Osteoblast (primary cell): ENCODE measurements at regions not wholly inside any gene's neighbourhood (a gene's known extent, or its start where the extent isn't known, plus 50 kb on each side); places are given as distances from the start of the nearest gene placed in this dataset.

Experiments
- DNase-seq: peaks from one replicate; pipeline ENCODE4 v3.0.0; 2011; ENCODE audit warnings: low spot score, mixed read lengths; ENCODE audit not compliant: insufficient read length; ENCODE audit errors: missing footprints
- H2AFZ ChIP-seq: 2 replicates; pipeline ENCODE4 v1.6.0; 2011; ENCODE audit warnings: mild to moderate bottlenecking, low read length
- H3K27ac ChIP-seq: 2 replicates; pipeline ENCODE4 v1.5.1; 2011; ENCODE audit warnings: mild to moderate bottlenecking, low read depth, low read length, moderate library complexity
- H3K27me3 ChIP-seq: 2 replicates; pipeline ENCODE4 v1.6.0; 2012; ENCODE audit warnings: mild to moderate bottlenecking, control low read depth, inconsistent platforms, low read length, moderate library complexity; ENCODE audit not compliant: insufficient read depth
- H3K36me3 ChIP-seq: 2 replicates; pipeline ENCODE4 v1.5.1; 2011; ENCODE audit warnings: mild to moderate bottlenecking, low read length, control low read depth, moderate library complexity; ENCODE audit not compliant: insufficient read depth
- H3K4me1 ChIP-seq: 2 replicates; pipeline ENCODE4 v1.5.1; 2011; ENCODE audit warnings: mild to moderate bottlenecking, low read length, control low read depth, moderate library complexity; ENCODE audit not compliant: insufficient read depth
- H3K4me2 ChIP-seq: 2 replicates; pipeline ENCODE4 v1.6.0; 2011; ENCODE audit warnings: mild to moderate bottlenecking, low read length; ENCODE audit not compliant: insufficient read depth
- H3K4me3 ChIP-seq: fragments of 200-600 bp; sonication (generic); 3 replicates; pipeline ENCODE4 v1.5.1; 2012; ENCODE audit warnings: mild to moderate bottlenecking, low read length, inconsistent platforms; ENCODE audit not compliant: insufficient read depth
- H3K79me2 ChIP-seq: 2 replicates; pipeline ENCODE4 v1.6.0; 2012; ENCODE audit warnings: mild to moderate bottlenecking, low read length, control low read depth, inconsistent platforms; ENCODE audit not compliant: insufficient read depth
- H3K9me3 ChIP-seq: 2 replicates; pipeline ENCODE4 v1.5.1; 2011; ENCODE audit warnings: low read depth, low read length, control low read depth
- H4K20me1 ChIP-seq: 2 replicates; pipeline ENCODE4 v1.6.0; 2012; ENCODE audit warnings: mild to moderate bottlenecking, low read length, control low read depth; ENCODE audit not compliant: insufficient read depth
- TF ChIP-seq, protein P1 (sequence below): IDR thresholded peaks from 2 replicates; pipeline ENCODE4 v1.5.1; 2011; ENCODE audit warnings: mild to moderate bottlenecking, low read depth, low read length, moderate library complexity; ENCODE audit errors: extremely low read depth

DNA sequence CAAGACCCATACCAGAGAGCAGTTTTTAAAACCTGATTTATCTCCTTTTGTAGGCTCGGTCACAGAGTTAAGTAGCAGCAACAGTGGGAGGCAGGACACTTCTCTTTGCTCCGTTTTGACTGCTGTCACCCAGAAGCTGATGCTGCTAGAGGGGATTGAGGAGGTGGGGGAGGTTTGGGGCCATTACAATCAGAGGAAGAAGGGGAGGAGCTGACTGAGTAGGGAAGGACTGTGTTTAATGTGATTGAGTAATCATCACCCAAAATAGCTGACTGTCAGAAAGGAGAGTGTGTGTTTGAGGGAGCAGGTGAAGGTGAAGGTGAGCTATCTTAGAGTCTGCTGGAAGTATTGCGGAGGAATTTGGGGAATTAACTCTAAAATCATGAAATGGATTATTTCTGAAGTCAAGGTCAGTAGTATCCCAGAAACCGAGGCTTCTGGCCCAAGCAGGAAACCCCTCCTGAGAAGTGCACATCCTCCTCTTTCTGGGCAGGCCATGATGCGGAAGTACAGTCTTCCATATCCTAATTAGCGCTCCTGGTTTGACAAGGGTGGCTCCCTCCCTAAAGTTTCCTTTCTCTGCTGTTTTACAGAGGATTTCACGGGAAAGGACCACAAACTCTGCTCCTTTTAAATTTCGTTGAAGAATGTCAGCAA is 214.9 kb downstream of the PLK2 start:
- TF ChIP-seq, protein P1, sequence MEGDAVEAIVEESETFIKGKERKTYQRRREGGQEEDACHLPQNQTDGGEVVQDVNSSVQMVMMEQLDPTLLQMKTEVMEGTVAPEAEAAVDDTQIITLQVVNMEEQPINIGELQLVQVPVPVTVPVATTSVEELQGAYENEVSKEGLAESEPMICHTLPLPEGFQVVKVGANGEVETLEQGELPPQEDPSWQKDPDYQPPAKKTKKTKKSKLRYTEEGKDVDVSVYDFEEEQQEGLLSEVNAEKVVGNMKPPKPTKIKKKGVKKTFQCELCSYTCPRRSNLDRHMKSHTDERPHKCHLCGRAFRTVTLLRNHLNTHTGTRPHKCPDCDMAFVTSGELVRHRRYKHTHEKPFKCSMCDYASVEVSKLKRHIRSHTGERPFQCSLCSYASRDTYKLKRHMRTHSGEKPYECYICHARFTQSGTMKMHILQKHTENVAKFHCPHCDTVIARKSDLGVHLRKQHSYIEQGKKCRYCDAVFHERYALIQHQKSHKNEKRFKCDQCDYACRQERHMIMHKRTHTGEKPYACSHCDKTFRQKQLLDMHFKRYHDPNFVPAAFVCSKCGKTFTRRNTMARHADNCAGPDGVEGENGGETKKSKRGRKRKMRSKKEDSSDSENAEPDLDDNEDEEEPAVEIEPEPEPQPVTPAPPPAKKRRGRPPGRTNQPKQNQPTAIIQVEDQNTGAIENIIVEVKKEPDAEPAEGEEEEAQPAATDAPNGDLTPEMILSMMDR = no peak
- Histone ChIP-seq H3K4me3 (no peak overlapping the region), H3K27me3 (no peaks in the 10 kb centered on the region), H3K79me2 (no peaks in the 10 kb centered on the region), H3K4me1 (peaks cover 20% of the 10 kb centered on the region), H3K9me3 (no peaks in the 10 kb centered on the region), H2AFZ (no peak overlapping the region), H3K4me2 (no peak overlapping the region), H3K27ac (no peak overlapping the region), H4K20me1 (no peaks in the 10 kb centered on the region), H3K36me3 (no peaks in the 10 kb centered on the region)
- no peak for DNase-seq

DNA sequence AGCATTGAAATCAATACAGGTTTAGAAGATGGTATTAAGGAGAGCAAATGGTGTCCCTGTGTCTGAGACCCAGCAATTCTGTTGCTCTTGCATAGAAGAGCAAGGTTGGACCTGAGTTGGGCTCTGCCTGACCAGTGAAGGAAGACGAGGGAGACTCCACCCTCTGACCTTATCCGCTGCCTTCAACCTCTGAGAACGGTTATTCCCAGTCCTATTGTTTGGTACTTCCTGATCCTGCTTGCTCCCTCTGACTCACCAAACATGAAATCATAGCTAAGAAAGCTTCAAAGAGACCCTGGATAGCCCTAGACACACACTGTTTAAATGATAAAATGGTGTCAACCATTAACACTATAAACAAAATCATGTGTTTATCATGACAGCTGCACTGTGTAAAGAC is 218.5 kb downstream of the PLK2 start:
- Histone ChIP-seq H3K27me3 (no peaks in the 10 kb centered on the region), H3K4me1 (peaks cover 15% of the 10 kb centered on the region), H3K9me3 (no peaks in the 10 kb centered on the region), H3K79me2 (no peaks in the 10 kb centered on the region), H3K4me2 (no peak overlapping the region), H3K4me3 (no peak overlapping the region), H4K20me1 (no peaks in the 10 kb centered on the region), H2AFZ (peak overlapping the region; percentile 64), H3K36me3 (no peaks in the 10 kb centered on the region), H3K27ac (no peak overlapping the region)
- DNase-seq = no peak
- TF ChIP-seq, protein P1 = no peak

DNA sequence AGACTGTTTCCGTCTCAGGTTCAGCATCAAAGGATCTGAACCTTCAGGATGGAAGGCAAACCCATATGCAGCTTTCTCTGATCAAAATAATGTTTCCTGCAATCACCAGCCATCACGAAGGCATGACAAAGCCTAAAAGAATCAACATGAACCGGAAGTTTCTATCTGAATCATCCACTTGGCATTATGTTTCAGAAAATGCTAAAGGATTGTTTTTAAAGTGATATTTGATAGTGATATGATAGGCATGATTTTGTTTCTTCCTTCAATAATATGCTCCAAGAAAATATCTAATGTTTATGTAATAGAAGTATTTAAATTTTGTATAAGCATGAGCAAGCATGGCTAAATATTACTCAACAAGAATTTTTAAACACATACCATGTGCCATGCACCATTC is 219.6 kb downstream of the PLK2 start:
- H3K79me2 ChIP-seq = no peaks in the 10 kb centered on the region
- H3K4me1 ChIP-seq = peaks cover 16% of the 10 kb centered on the region
- DNase-seq = peak; percentile 17
- no peak overlapping the region for H3K4me3 ChIP-seq
- no peak overlapping the region for H3K4me2 ChIP-seq
- H3K27ac ChIP-seq = no peak overlapping the region
- H3K9me3 ChIP-seq = no peaks in the 10 kb centered on the region
- TF ChIP-seq, protein P1 = no peak
- H3K27me3 ChIP-seq = no peaks in the 10 kb centered on the region
- H4K20me1 ChIP-seq = no peaks in the 10 kb centered on the region
- peak overlapping the region; percentile 21 for H2AFZ ChIP-seq
- no peaks in the 10 kb centered on the region for H3K36me3 ChIP-seq

DNA sequence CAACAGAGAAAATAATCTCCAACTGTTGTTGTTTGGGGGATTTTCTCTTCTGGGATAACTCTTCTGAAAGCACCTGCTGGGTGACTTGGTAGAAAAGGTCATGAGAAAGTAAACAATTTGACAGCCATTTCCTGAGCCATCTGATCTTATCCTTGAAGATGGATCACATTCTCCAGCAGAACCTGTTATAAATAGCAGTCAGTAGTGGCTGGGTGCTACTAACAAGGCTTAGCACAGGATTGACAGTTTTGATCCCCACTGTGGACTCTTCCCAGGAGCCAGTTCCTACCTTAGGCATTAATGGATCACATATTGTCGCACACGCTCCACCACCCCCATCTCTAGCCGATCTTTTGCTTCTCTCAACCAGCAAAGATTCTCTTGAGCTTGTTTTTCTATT is 220.2 kb downstream of the PLK2 start:
- peaks cover 18% of the 10 kb centered on the region for H3K4me1 ChIP-seq
- H4K20me1 ChIP-seq = no peaks in the 10 kb centered on the region
- no peaks in the 10 kb centered on the region for H3K36me3 ChIP-seq
- no peak overlapping the region for H3K27ac ChIP-seq
- no peak for DNase-seq
- no peak overlapping the region for H3K4me2 ChIP-seq
- no peaks in the 10 kb centered on the region for H3K27me3 ChIP-seq
- no peak overlapping the region for H3K4me3 ChIP-seq
- H2AFZ ChIP-seq = no peak overlapping the region
- TF ChIP-seq, protein P1 = no peak
- H3K79me2 ChIP-seq = no peaks in the 10 kb centered on the region
- H3K9me3 ChIP-seq = no peaks in the 10 kb centered on the region
